ENCODE measurements at regions not wholly inside any gene's neighbourhood (a gene's known extent, or its start where the extent isn't known, plus 50 kb on each side); places are given as distances from the start of the nearest gene placed in this dataset.

GRCh38 chr3:78281381-78281780 lies 1241.5 kb downstream of the ROBO2 start:
- no peak for TF ChIP-seq CTCF (IDR thresholded peaks at IDR 0.05; ENCODE audit: low read depth, low read length)
- Histone ChIP-seq H3K4me1 (ENCODE audit: low read depth) (no peaks in the 10 kb centered on the region), H3K9me3 (ENCODE audit: low read depth) (no peaks in the 10 kb centered on the region), H3K36me3 (no peaks in the 10 kb centered on the region), H3K4me3 (no peak overlapping the region), H3K27me3 (no peaks in the 10 kb centered on the region), H3K27ac (no peak overlapping the region)
- no peak for DNase-seq (ENCODE audit: low read depth in 1 of 2, low spot score in 1 of 2)

- H3K9me3 ChIP-seq (ENCODE audit: low read depth): no peaks in the 10 kb centered on the region
- TF ChIP-seq CTCF (IDR thresholded peaks at IDR 0.05; ENCODE audit: low read depth, low read length): no peak
- H3K27ac ChIP-seq: no peak overlapping the region
- no peaks in the 10 kb centered on the region for H3K36me3 ChIP-seq
- no peaks in the 10 kb centered on the region for H3K4me1 ChIP-seq (ENCODE audit: low read depth)
- H3K4me3 ChIP-seq: no peak overlapping the region
- no peak for DNase-seq (ENCODE audit: low read depth in 1 of 2, low spot score in 1 of 2)
- no peaks in the 10 kb centered on the region for H3K27me3 ChIP-seq
Observed at GRCh38 chr3:78283994-78284393, 1244.1 kb downstream of the ROBO2 start.

GRCh38 chr3:78285032-78285728 lies 1245.3 kb downstream of the ROBO2 start:
- Histone ChIP-seq H3K9me3 (ENCODE audit: low read depth) (no peaks in the 10 kb centered on the region), H3K27me3 (no peaks in the 10 kb centered on the region), H3K4me1 (ENCODE audit: low read depth) (no peaks in the 10 kb centered on the region), H3K4me3 (no peak overlapping the region), H3K27ac (no peak overlapping the region), H3K36me3 (no peaks in the 10 kb centered on the region)
- TF ChIP-seq CTCF (IDR thresholded peaks at IDR 0.05; ENCODE audit: low read depth, low read length): no peak
- DNase-seq (ENCODE audit: low read depth in 1 of 2, low spot score in 1 of 2): no peak

- DNase-seq (ENCODE audit: low read depth in 1 of 2, low spot score in 1 of 2): no peak
- no peak for TF ChIP-seq CTCF (IDR thresholded peaks at IDR 0.05; ENCODE audit: low read depth, low read length)
- no peaks in the 10 kb centered on the region for H3K27me3 ChIP-seq
- no peaks in the 10 kb centered on the region for H3K9me3 ChIP-seq (ENCODE audit: low read depth)
- no peaks in the 10 kb centered on the region for H3K36me3 ChIP-seq
- H3K27ac ChIP-seq: no peak overlapping the region
- H3K4me3 ChIP-seq: no peak overlapping the region
- no peaks in the 10 kb centered on the region for H3K4me1 ChIP-seq (ENCODE audit: low read depth)
Observed at GRCh38 chr3:78287085-78287484, 1247.2 kb downstream of the ROBO2 start.

GRCh38 chr3:78293284-78293683 lies 1253.4 kb downstream of the ROBO2 start:
- TF ChIP-seq CTCF (IDR thresholded peaks at IDR 0.05; ENCODE audit: low read depth, low read length): no peak
- Histone ChIP-seq H3K4me1 (ENCODE audit: low read depth) (no peaks in the 10 kb centered on the region), H3K27ac (no peak overlapping the region), H3K4me3 (no peak overlapping the region), H3K36me3 (no peaks in the 10 kb centered on the region), H3K27me3 (no peaks in the 10 kb centered on the region), H3K9me3 (ENCODE audit: low read depth) (no peaks in the 10 kb centered on the region)
- DNase-seq (ENCODE audit: low read depth in 1 of 2, low spot score in 1 of 2): no peak

Data from cardiac muscle cell (in vitro differentiated cells and primary cell).